Type B pancreatic cell (in vitro differentiated cells): ENCODE measurements at regions not wholly inside any gene's neighbourhood (a gene's known extent, or its start where the extent isn't known, plus 50 kb on each side); places are given as distances from the start of the nearest gene placed in this dataset.
"Not testable (repeated sequence)": the region's sequence is repeated elsewhere in the genome, so short reads cannot be mapped to it uniquely, and the experiment has no call there.

Source experiments
- DNase-seq: peaks from one replicate; pipeline ENCODE4 v3.0.0; 2021; ENCODE audit warnings: mixed read lengths; ENCODE audit not compliant: unreplicated experiment; ENCODE audit errors: extremely low spot score
- H3K27ac Mint-ChIP-seq: 2 replicates; pipeline ENCODE4 v1.8.0; 2021; ENCODE audit warnings: mild to moderate bottlenecking, mixed read lengths
- H3K27me3 Mint-ChIP-seq: 2 replicates; pipeline ENCODE4 v1.8.0; 2021; ENCODE audit warnings: mixed read lengths
- H3K36me3 Mint-ChIP-seq: 2 replicates; pipeline ENCODE4 v1.8.0; 2021; ENCODE audit warnings: mixed read lengths
- H3K4me1 Mint-ChIP-seq: one replicate; pipeline ENCODE4 v1.8.0; 2021; ENCODE audit warnings: mixed read lengths; ENCODE audit not compliant: unreplicated experiment
- H3K4me3 Mint-ChIP-seq: 2 replicates; pipeline ENCODE4 v1.8.0; 2021; ENCODE audit warnings: mild to moderate bottlenecking, mixed read lengths
- H3K9me3 Mint-ChIP-seq: 2 replicates; pipeline ENCODE4 v1.8.0; 2021; ENCODE audit warnings: mixed read lengths
- CTCF ChIP-seq: fragments of 200-600 bp; sonication (generic); conservative IDR thresholded peaks from 2 replicates; pipeline ENCODE4 v1.5.0; 2021; ENCODE audit warnings: antibody characterized with exemption, mild to moderate bottlenecking

GRCh38 chr10:55180357-55180756, 379.3 kb upstream of the PCDH15 start:
- TF ChIP-seq CTCF, result no peak
- Mint-ChIP-seq H3K4me3 (no peak overlapping the region), H3K27ac (no peak overlapping the region), H3K36me3 (no peaks in the 10 kb centered on the region), H3K4me1 (no peaks in the 10 kb centered on the region), H3K9me3 (no peaks in the 10 kb centered on the region), H3K27me3 (peaks cover 3% of the 10 kb centered on the region)
- no peak for DNase-seq

- no peaks in the 10 kb centered on the region for H3K36me3 Mint-ChIP-seq
- TF ChIP-seq CTCF, result peak; percentile 43
- no peaks in the 10 kb centered on the region for H3K9me3 Mint-ChIP-seq
- no peak overlapping the region for H3K27ac Mint-ChIP-seq
- peaks cover 2% of the 10 kb centered on the region for H3K27me3 Mint-ChIP-seq
- H3K4me3 Mint-ChIP-seq, result no peak overlapping the region
- DNase-seq, result no peak
- H3K4me1 Mint-ChIP-seq, result no peaks in the 10 kb centered on the region
These were observed 373.4 kb upstream of the PCDH15 start for GRCh38 chr10:55174419-55174818.

GRCh38 chr10:55169493-55169892, 368.5 kb upstream of the PCDH15 start:
- DNase-seq, result no peak
- Mint-ChIP-seq H3K4me3 (no peak overlapping the region), H3K4me1 (no peaks in the 10 kb centered on the region), H3K36me3 (no peaks in the 10 kb centered on the region), H3K9me3 (no peaks in the 10 kb centered on the region), H3K27me3 (no peaks in the 10 kb centered on the region), H3K27ac (no peak overlapping the region)
- TF ChIP-seq CTCF, result no peak

DNA sequence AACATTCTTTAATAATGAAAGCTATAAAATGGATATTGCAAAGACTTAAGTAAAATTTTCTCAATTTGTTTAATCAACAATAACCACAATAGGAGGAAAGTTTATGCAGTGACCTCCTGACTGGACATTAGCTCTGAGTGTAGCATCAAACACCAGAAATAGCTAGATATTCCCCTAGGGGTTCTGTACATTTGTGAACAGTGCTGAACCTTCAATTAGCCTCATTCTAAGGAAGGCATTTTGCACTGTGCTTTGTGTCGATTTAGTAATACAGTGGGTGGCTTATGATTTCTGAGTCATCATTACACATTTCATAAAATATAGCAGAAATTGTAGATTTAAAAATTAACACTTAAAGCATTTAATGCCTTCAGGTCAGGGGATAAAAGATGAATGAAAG, 367.3 kb upstream of the PCDH15 start:
- Mint-ChIP-seq H3K27me3 (no peaks in the 10 kb centered on the region), H3K27ac (no peak overlapping the region), H3K4me3 (no peak overlapping the region), H3K4me1 (no peaks in the 10 kb centered on the region), H3K36me3 (no peaks in the 10 kb centered on the region), H3K9me3 (no peaks in the 10 kb centered on the region)
- no peak for DNase-seq
- no peak for TF ChIP-seq CTCF

DNA sequence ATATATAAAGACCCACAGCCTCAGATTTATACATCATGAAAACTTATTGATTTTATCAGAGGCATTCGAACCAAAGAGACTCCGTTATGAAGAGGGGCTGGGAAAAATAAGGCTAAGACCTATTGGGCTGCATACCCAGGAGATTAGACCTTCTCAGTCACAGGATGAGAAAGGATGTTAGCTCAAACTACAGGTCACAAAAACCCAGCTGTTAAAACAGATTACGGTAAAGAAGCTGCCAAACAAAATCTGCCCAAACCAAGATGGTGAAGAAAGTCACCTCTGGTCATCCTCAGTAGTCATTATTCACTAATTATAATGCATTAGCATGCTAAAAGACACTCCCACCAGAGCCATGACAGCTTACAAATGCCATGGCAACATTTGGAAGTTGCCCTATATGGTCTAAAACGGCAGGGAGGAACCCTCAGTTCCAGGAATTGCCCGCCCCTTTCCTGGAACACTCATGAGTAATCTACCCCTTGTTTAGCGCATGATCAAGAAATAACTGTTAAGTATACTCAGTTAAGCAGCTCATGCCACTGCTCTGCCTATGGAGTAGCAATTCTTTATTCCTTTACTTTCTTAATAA, 362.5 kb upstream of the PCDH15 start:
- no peak overlapping the region for H3K4me3 Mint-ChIP-seq
- peaks cover 9% of the 10 kb centered on the region for H3K4me1 Mint-ChIP-seq
- no peaks in the 10 kb centered on the region for H3K36me3 Mint-ChIP-seq
- H3K27me3 Mint-ChIP-seq, result no peaks in the 10 kb centered on the region
- DNase-seq, result no peak
- no peaks in the 10 kb centered on the region for H3K9me3 Mint-ChIP-seq
- no peak for TF ChIP-seq CTCF
- H3K27ac Mint-ChIP-seq, result no peak overlapping the region

GRCh38 chr10:55162321-55162720, 361.3 kb upstream of the PCDH15 start:
- not testable (repeated sequence) for H3K36me3 Mint-ChIP-seq, H3K4me3 Mint-ChIP-seq, H3K27me3 Mint-ChIP-seq, H3K9me3 Mint-ChIP-seq, H3K27ac Mint-ChIP-seq, DNase-seq
- peaks cover 13% of the 10 kb centered on the region for H3K4me1 Mint-ChIP-seq
